SK-N-SH (cell line): ENCODE measurements at regions not wholly inside any gene's neighbourhood (a gene's known extent, or its start where the extent isn't known, plus 50 kb on each side); places are given as distances from the start of the nearest gene placed in this dataset.

Experiments used
- CTCF ChIA-PET: fragments of 300-600, 350-600 bp; formaldehyde crosslinking; extraction: SDS; loops from one replicate; lab custom pipeline; 2021; lab: Yijun Ruan, JAX
- POLR2A ChIA-PET: fragments of 350-600 bp; sonication (Branson Sonifier 250); formaldehyde crosslinking; extraction: SDS; loops from one replicate; lab custom pipeline; 2020; ENCODE audit warnings: antibody characterized with exemption, inconsistent platforms; lab: Yijun Ruan, JAX
- DNase-seq: peaks from one replicate; pipeline ENCODE4 v3.0.0; 2012
- H2AFZ ChIP-seq: fragments of 200-600 bp; sonication (generic); 2 replicates; pipeline ENCODE4 v1.8.1; 2016; ENCODE audit warnings: antibody characterized with exemption, mild to moderate bottlenecking, low read depth
- H3F3A ChIP-seq: fragments of 200-600 bp; sonication (generic); replicated peaks from 2 replicates; pipeline ENCODE3; 2016; ENCODE audit warnings: antibody characterized with exemption, mild to moderate bottlenecking; ENCODE audit not compliant: insufficient read depth
- H3K27ac ChIP-seq, 2 experiments: fragments of 200-500 bp in 1 of 2; fragments of 200-600 bp in 1 of 2; sonication (Bioruptor generic) in 1 of 2; sonication (generic), shearing (Covaris generic) in 1 of 2; 2 replicates each; pipeline versions ENCODE4 v1.5.1 to v1.6.1; 2014 to 2016; ENCODE audit warnings: low read depth in 2 of 2, inconsistent platforms in 1 of 2, low read length in 1 of 2, mild to moderate bottlenecking in 1 of 2, mixed read lengths in 1 of 2
- H3K27me3 ChIP-seq: fragments of 200-600 bp; sonication (generic), shearing (Covaris generic); 2 replicates; pipeline ENCODE4 v1.6.1; 2016; ENCODE audit warnings: mixed run types; ENCODE audit not compliant: insufficient read depth
- H3K36me3 ChIP-seq, 2 experiments: fragments of 200-500 bp in 1 of 2; fragments of 200-600 bp in 1 of 2; sonication (Bioruptor generic) in 1 of 2; sonication (generic) in 1 of 2; replicated peaks in 1 of 2; 2 replicates each; pipeline versions ENCODE3 to v1.5.1; 2014 to 2016; ENCODE audit warnings: low read length in 1 of 2, mild to moderate bottlenecking in 1 of 2; ENCODE audit not compliant: insufficient read depth in 2 of 2, control insufficient read depth in 1 of 2
- H3K4me1 ChIP-seq, 2 experiments: fragments of 200-500 bp in 1 of 2; fragments of 200-600 bp in 1 of 2; sonication (Bioruptor generic) in 1 of 2; sonication (generic), shearing (Covaris generic) in 1 of 2; 2 replicates each; pipeline versions ENCODE4 v1.5.1 to v1.6.1; 2014 to 2016; ENCODE audit warnings: low read depth in 1 of 2, low read length in 1 of 2, mixed run types in 1 of 2; ENCODE audit not compliant: insufficient read depth in 2 of 2, control insufficient read depth in 1 of 2
- H3K4me2 ChIP-seq: fragments of 200-600 bp; sonication (generic), shearing (Covaris generic); 2 replicates; pipeline ENCODE4 v1.6.1; 2017; ENCODE audit warnings: mixed run types
- H3K4me3 ChIP-seq, 2 experiments: fragments of 200-500 bp in 1 of 2; fragments of 200-600 bp in 1 of 2; sonication (Bioruptor generic) in 1 of 2; sonication (generic), shearing (Covaris generic) in 1 of 2; 2 replicates each; pipeline versions ENCODE4 v1.5.1 to v1.8.1; 2014 to 2016; ENCODE audit warnings: low read depth in 2 of 2, inconsistent platforms in 1 of 2, low read length in 1 of 2, mild to moderate bottlenecking in 1 of 2, mixed read lengths in 1 of 2, moderate library complexity in 1 of 2
- H3K79me2 ChIP-seq: fragments of 200-600 bp; sonication (generic); 2 replicates; pipeline ENCODE4 v1.8.1; 2017; ENCODE audit warnings: mild to moderate bottlenecking; ENCODE audit not compliant: insufficient read depth
- H3K9ac ChIP-seq: fragments of 200-600 bp; sonication (generic); 2 replicates; pipeline ENCODE4 v1.6.1; 2017; ENCODE audit warnings: mixed run types
- H3K9me2 ChIP-seq: fragments of 200-600 bp; sonication (generic); 2 replicates; pipeline ENCODE4 v1.6.1; 2017; ENCODE audit warnings: mixed run types
- H3K9me3 ChIP-seq: fragments of 200-600 bp; sonication (generic); 2 replicates; pipeline ENCODE4 v1.6.1; 2017; ENCODE audit warnings: mixed run types, mild to moderate bottlenecking, moderate library complexity
- H4K20me1 ChIP-seq: fragments of 200-600 bp; sonication (generic); 2 replicates; pipeline ENCODE4 v1.6.1; 2017; ENCODE audit warnings: mild to moderate bottlenecking, mixed run types; ENCODE audit not compliant: insufficient read depth
- CHD2 ChIP-seq: fragments of 150-350 bp; IDR thresholded peaks from 2 replicates; pipeline ENCODE4 v1.6.1; 2018; ENCODE audit warnings: low read length; ENCODE audit not compliant: partially characterized antibody
- EZH2phosphoT487 ChIP-seq: fragments of 200-600 bp; sonication (generic); IDR thresholded peaks from 2 replicates; pipeline ENCODE4 v1.6.1; 2017; ENCODE audit warnings: low read depth, mixed run types, mild to moderate bottlenecking, antibody characterized with exemption, moderate library complexity, borderline replicate concordance
- FOXJ3 ChIP-seq: sonication (generic); formaldehyde crosslinking; IDR thresholded peaks from 2 replicates; pipeline ENCODE4 v1.5.1; 2020; ENCODE audit warnings: mild to moderate bottlenecking, missing genetic modification reagents
- FOXM1 ChIP-seq: IDR thresholded peaks from 2 replicates; pipeline ENCODE4 v1.4.0; 2012; ENCODE audit warnings: low read depth, mild to moderate bottlenecking
- GABPA ChIP-seq: IDR thresholded peaks from 2 replicates; pipeline ENCODE4 v1.4.0; 2012; ENCODE audit warnings: low read depth, mild to moderate bottlenecking
- GATA2 ChIP-seq: sonication (generic); formaldehyde crosslinking; IDR thresholded peaks from 2 replicates; pipeline ENCODE4 v1.5.0; 2020; ENCODE audit warnings: mild to moderate bottlenecking, missing genetic modification reagents
- MXI1 ChIP-seq: IDR thresholded peaks from 2 replicates; pipeline ENCODE4 v1.6.1; 2012; ENCODE audit warnings: mild to moderate bottlenecking, low read depth, low read length, improper control_type of control experiment
- NFIC ChIP-seq: IDR thresholded peaks from 2 replicates; pipeline ENCODE4 v1.4.0; 2012; ENCODE audit warnings: borderline replicate concordance
- NRF1 ChIP-seq: IDR thresholded peaks from 2 replicates; pipeline ENCODE4 v1.6.1; 2012; ENCODE audit warnings: low read depth, mild to moderate bottlenecking, low read length
- REST ChIP-seq: IDR thresholded peaks from 2 replicates; pipeline ENCODE4 v1.6.1; 2012; ENCODE audit warnings: mild to moderate bottlenecking, low read depth, low read length, moderate library complexity
- RXRA ChIP-seq: IDR thresholded peaks from 2 replicates; pipeline ENCODE4 v1.4.0; 2012; ENCODE audit warnings: low read depth, mild to moderate bottlenecking, borderline replicate concordance
- SIN3A ChIP-seq: IDR thresholded peaks from 2 replicates; pipeline ENCODE4 v1.6.1; 2012; ENCODE audit warnings: low read depth, mild to moderate bottlenecking, low read length, moderate library complexity, borderline replicate concordance
- TCF12 ChIP-seq: IDR thresholded peaks from 2 replicates; pipeline ENCODE4 v1.4.0; 2012
- TEAD4 ChIP-seq: IDR thresholded peaks from 2 replicates; pipeline ENCODE4 v1.4.0; 2012; ENCODE audit warnings: mild to moderate bottlenecking, borderline replicate concordance; ENCODE audit not compliant: insufficient read depth
- USF1 ChIP-seq: IDR thresholded peaks from 2 replicates; pipeline ENCODE4 v1.4.0; 2012; ENCODE audit warnings: low read depth, borderline replicate concordance
- YY1 ChIP-seq: IDR thresholded peaks from 2 replicates; pipeline ENCODE4 v1.4.0; 2012; ENCODE audit warnings: low read depth, mild to moderate bottlenecking
- ZBTB33 ChIP-seq: IDR thresholded peaks from 2 replicates; pipeline ENCODE4 v1.4.0; 2012; ENCODE audit warnings: low read depth, borderline replicate concordance
- WGBS: methylation state at CpG from one replicate; pipeline ENCODE4 v1.1.6; 2017; ENCODE audit warnings: low lambda C conversion rate; 5-methylcytosine and 5-hydroxymethylcytosine counted together

- no peak for TF ChIP-seq RXRA
These were observed 626.1 kb upstream of the SLITRK6 start (continued) for GRCh38 chr13:86425170-86425815.

GRCh38 chr13:86426437-86426836 lies 627.2 kb upstream of the SLITRK6 start:
- TF ChIP-seq TEAD4 (no peak), MXI1 (no peak), REST (no peak), FOXJ3 (CRISPR knock-in tag) (no peak), YY1 (no peak), FOXM1 (no peak), RXRA (no peak), ZBTB33 (no peak), TCF12 (no peak), NRF1 (no peak), GATA2 (CRISPR knock-in tag) (no peak), NFIC (no peak), USF1 (no peak), SIN3A (no peak), EZH2phosphoT487 (no peak), GABPA (no peak), CHD2 (no peak)
- POLR2A ChIA-PET: no interaction called here
- no peaks in the 10 kb centered on the region for H3K9me2 ChIP-seq
- no peaks in the 10 kb centered on the region for H3K79me2 ChIP-seq
- H3K4me2 ChIP-seq: no peak overlapping the region
- no peaks in the 10 kb centered on the region for H3K36me3 ChIP-seq
- H3K4me3 ChIP-seq: no peak overlapping the region
- no peaks in the 10 kb centered on the region for H4K20me1 ChIP-seq
- H3K27me3 ChIP-seq: no peaks in the 10 kb centered on the region
- no peak overlapping the region for H2AFZ ChIP-seq
- CTCF ChIA-PET: no interaction called here
- no peak for DNase-seq
- WGBS: 20% methylated on average over 2 of the region's 2 CpGs
- H3K27ac ChIP-seq: no peak overlapping the region
- no peaks in the 10 kb centered on the region for H3K4me1 ChIP-seq
- no peaks in the 10 kb centered on the region for H3F3A ChIP-seq
- no peaks in the 10 kb centered on the region for H3K9me3 ChIP-seq
- H3K9ac ChIP-seq: no peak overlapping the region
